HepG2 (cell line): ENCODE measurements at regions not wholly inside any gene's neighbourhood (a gene's known extent, or its start where the extent isn't known, plus 50 kb on each side); places are given as distances from the start of the nearest gene placed in this dataset.

ENCODE experiments used
- ATAC-seq: fragments of 200-7000 bp; cut with Tn5 transposase; 3 replicates; pipeline ENCODE4 v1.9.1; 2020; ENCODE audit warnings: mild to moderate bottlenecking, moderate library complexity
- BruUV-seq: library from RNA; stranded (reverse); fragments of 400-500 nt; replicated peaks from 2 replicates; lab custom pipeline; 2021; lab: Mats Ljungman, UMichigan
- CTCF ChIA-PET: fragments of 300-600 bp; formaldehyde crosslinking; extraction: SDS; loops from one replicate; lab custom pipeline; 2021; ENCODE audit warnings: low total read pairs, inconsistent platforms, low intra/inter-chr PET ratio; lab: Yijun Ruan, JAX
- POLR2A ChIA-PET: fragments of 350-600 bp; sonication (Branson Sonifier 250); formaldehyde crosslinking; loops from one replicate; lab custom pipeline; 2020; ENCODE audit warnings: antibody characterized with exemption, inconsistent platforms; lab: Yijun Ruan, JAX
- DNase-seq: peaks from one replicate; pipeline ENCODE4 v3.0.0-alpha.2; 2015; ENCODE audit warnings: low spot score
- FAIRE-seq: peaks from 3 replicates; lab custom pipeline; 2011; peaks lifted over from hg19 to GRCh38; lab: Jason Lieb, UNC
- H2AFZ ChIP-seq: one replicate; pipeline ENCODE4 v1.6.1; 2011; ENCODE audit warnings: low read length, inconsistent platforms
- H3K27ac ChIP-seq: fragments of 300-600 bp; 3 replicates; pipeline ENCODE4 v1.8.0; 2011; ENCODE audit warnings: mixed run types, mild to moderate bottlenecking, mixed read lengths, low read length, inconsistent platforms; ENCODE audit not compliant: insufficient read depth; ENCODE audit errors: extremely low read length
- H3K27me3 ChIP-seq, 2 experiments: fragments of 200-600 bp in 1 of 2; 2 replicates in 1 of 2; 3 replicates in 1 of 2; pipeline versions ENCODE4 v1.6.0 to v1.8.0; 2011; ENCODE audit warnings: low read length in 2 of 2, mild to moderate bottlenecking in 2 of 2, moderate library complexity in 2 of 2, inconsistent platforms in 1 of 2; ENCODE audit not compliant: insufficient read depth in 2 of 2, control insufficient read depth in 1 of 2
- H3K36me3 ChIP-seq, 2 experiments: fragments of 200-600 bp in 1 of 2; replicated peaks in 1 of 2; 2 replicates in 1 of 2; 3 replicates in 1 of 2; pipeline versions ENCODE4 v1.5.1 to v1.8.0; 2011; ENCODE audit warnings: low read length in 2 of 2, inconsistent platforms in 1 of 2; ENCODE audit not compliant: insufficient read depth in 2 of 2, control insufficient read depth in 1 of 2
- H3K4me1 ChIP-seq: 2 replicates; pipeline ENCODE4 v1.5.1; 2012; ENCODE audit warnings: low read length, inconsistent platforms; ENCODE audit not compliant: insufficient read depth
- H3K4me2 ChIP-seq: 2 replicates; pipeline ENCODE4 v1.6.0; 2011; ENCODE audit warnings: low read depth, low read length, inconsistent platforms
- H3K4me3 ChIP-seq, 3 experiments: fragments of 200-600 bp in 1 of 3; sonication (generic), shearing (Covaris generic) in 1 of 3; replicated peaks in 1 of 3; 2 replicates each; pipeline ENCODE4 v1.5.1; 2011 to 2016; ENCODE audit warnings: low read length in 3 of 3, inconsistent platforms in 2 of 3, low read depth in 2 of 3, mild to moderate bottlenecking in 2 of 3, control low read depth in 1 of 3, mixed read lengths in 1 of 3; ENCODE audit not compliant: insufficient read depth in 1 of 3
- H3K79me2 ChIP-seq: one replicate; pipeline ENCODE4 v1.6.1; 2011; ENCODE audit warnings: low read length, inconsistent platforms; ENCODE audit not compliant: insufficient read depth
- H3K9ac ChIP-seq: 2 replicates; pipeline ENCODE4 v1.6.0; 2011; ENCODE audit warnings: mild to moderate bottlenecking, low read depth, low read length, inconsistent platforms; ENCODE audit not compliant: insufficient read depth
- H3K9me3 ChIP-seq: 2 replicates; pipeline ENCODE4 v1.5.1; 2012; ENCODE audit warnings: mild to moderate bottlenecking, low read length
- H4K20me1 ChIP-seq: 2 replicates; pipeline ENCODE4 v1.6.0; 2011; ENCODE audit warnings: inconsistent platforms, mild to moderate bottlenecking, low read length, moderate library complexity; ENCODE audit not compliant: insufficient read depth
- ELF4 ChIP-seq: sonication (generic); formaldehyde crosslinking; IDR thresholded peaks from 2 replicates; pipeline ENCODE4 v1.5.0; 2020; ENCODE audit warnings: missing genetic modification reagents, mild to moderate bottlenecking, moderate library complexity, borderline replicate concordance
- FOSL2 ChIP-seq: sonication (generic); formaldehyde crosslinking; IDR thresholded peaks from 2 replicates; pipeline ENCODE4 v1.4.0; 2020; ENCODE audit warnings: missing genetic modification reagents
- FOXC1 ChIP-seq: sonication (generic); formaldehyde crosslinking; IDR thresholded peaks from 2 replicates; pipeline ENCODE4 v1.8.0; 2022; ENCODE audit warnings: mild to moderate bottlenecking, missing genetic modification reagents, borderline replicate concordance
- KLF15 ChIP-seq: sonication (generic); formaldehyde crosslinking; IDR thresholded peaks from 2 replicates; pipeline ENCODE4 v1.8.1; 2023; ENCODE audit warnings: borderline replicate concordance, mild to moderate bottlenecking, inconsistent platforms, missing genetic modification reagents, mixed read lengths
- MAFK ChIP-seq, 2 experiments: IDR thresholded peaks in 1 of 2; conservative IDR thresholded peaks in 1 of 2; 2 replicates each; pipeline ENCODE4 v1.6.1; 2011; ENCODE audit warnings: improper control_type of control experiment in 2 of 2, low read length in 2 of 2
- ZNF503 ChIP-seq: sonication (generic); formaldehyde crosslinking; IDR thresholded peaks from 2 replicates; pipeline ENCODE4 v1.4.0; 2020; ENCODE audit warnings: missing genetic modification reagents
- ZNF552 ChIP-seq: sonication (generic); formaldehyde crosslinking; IDR thresholded peaks from 2 replicates; pipeline ENCODE4 v1.9.0; 2022; ENCODE audit warnings: missing genetic modification reagents, mild to moderate bottlenecking, borderline replicate concordance
- ZNF605 ChIP-seq: sonication (generic); formaldehyde crosslinking; IDR thresholded peaks from 2 replicates; pipeline ENCODE4 v1.8.0; 2022; ENCODE audit warnings: mild to moderate bottlenecking, missing genetic modification reagents
- ZNF720 ChIP-seq: sonication (generic); formaldehyde crosslinking; IDR thresholded peaks from 2 replicates; pipeline ENCODE4 v1.4.0; 2020; ENCODE audit warnings: missing genetic modification reagents
- ZSCAN12 ChIP-seq: sonication (generic); formaldehyde crosslinking; IDR thresholded peaks from 2 replicates; pipeline ENCODE4 v1.9.0; 2021; ENCODE audit warnings: mild to moderate bottlenecking, missing genetic modification reagents
- WGBS: methylation state at CpG from one replicate; pipeline ENCODE4 v1.1.6; 2017; ENCODE audit warnings: low lambda C conversion rate; 5-methylcytosine and 5-hydroxymethylcytosine counted together
- in situ Hi-C: cut with HindIII; loops from 2 replicates; pipeline ENCODE4 v1.10.0; 2017; ENCODE audit warnings: low pct_unique_long_range_greater_than_20kb; ENCODE audit not compliant: extremely low pct_ligation_motif_present
- intact Hi-C: fragments of 100-400 bp; cut with micrococcal nuclease; formaldehyde crosslinking; loops from one replicate; pipeline ENCODE4 v1.10.0; 2022; ENCODE audit not compliant: unreplicated experiment

- FAIRE-seq, result no peak
- ATAC-seq, result no peak
- intact Hi-C loops, result no loop called here
- Histone ChIP-seq H3K4me1 (peaks cover 10% of the 10 kb centered on the region), H3K4me3 (no peak overlapping the region), H3K36me3 (no peaks in the 10 kb centered on the region), H3K9me3 (no peaks in the 10 kb centered on the region), H4K20me1 (no peaks in the 10 kb centered on the region), H3K27ac (no peak overlapping the region), H2AFZ (no peak overlapping the region), H3K79me2 (no peaks in the 10 kb centered on the region)
- no peak for DNase-seq
- ChIA-PET CTCF (no interaction called here), POLR2A (no interaction called here)
- in situ Hi-C loops, result no loop called here
- BruUV-seq, result no TSS peak
- 71% methylated on average over 12 of the region's 12 CpGs for WGBS
- no peak for TF ChIP-seq ZNF605 (CRISPR knock-in tag)
- TF ChIP-seq KLF15 (CRISPR knock-in tag), result no peak
- TF ChIP-seq ZNF552, result no peak
- TF ChIP-seq ZSCAN12 (CRISPR knock-in tag), result no peak
- no peak for TF ChIP-seq ZNF503 (CRISPR knock-in tag)
- TF ChIP-seq FOXC1, result no peak
- TF ChIP-seq, all 625 proteins: peak for 0
- no peak overlapping the region for H3K9ac ChIP-seq
- no peak overlapping the region for H3K4me2 ChIP-seq
- H3K27me3 ChIP-seq, result peaks cover 0 to 2% of the 10 kb centered on the region in 2 experiments; a peak in 2 of 5 replicates
Observed at GRCh38 chr3:193795062-193795690, 202.2 kb downstream of the OPA1 start.

DNA sequence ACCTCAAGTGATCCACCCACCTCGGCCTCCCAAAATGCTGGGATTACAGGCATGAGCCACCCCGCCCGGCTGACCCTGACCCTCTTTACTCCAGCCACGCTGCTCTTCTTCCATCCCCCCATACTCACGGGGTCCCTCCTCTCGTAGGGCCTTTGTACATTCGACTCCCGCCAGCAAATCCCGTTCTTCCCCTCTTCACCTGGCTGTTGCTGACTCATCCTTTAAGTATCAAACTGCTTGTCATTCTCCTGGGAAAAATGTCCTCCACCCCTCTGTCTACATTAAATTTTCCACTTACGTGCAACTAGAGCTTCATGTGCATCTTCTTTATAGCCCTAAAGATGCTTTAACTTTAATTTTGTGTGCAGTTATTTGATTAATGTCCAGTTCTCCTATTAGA is 203.1 kb downstream of the OPA1 start:
- no peak for ATAC-seq
- no peak for DNase-seq
- Histone ChIP-seq H3K36me3 (no peaks in the 10 kb centered on the region), H3K4me1 (peaks cover 10% of the 10 kb centered on the region), H3K79me2 (no peaks in the 10 kb centered on the region), H3K27ac (no peak overlapping the region), H3K4me2 (no peak overlapping the region), H4K20me1 (no peaks in the 10 kb centered on the region), H3K27me3 (peaks cover 2 to 8% of the 10 kb centered on the region in 2 experiments; a peak in 3 of 5 replicates), H3K4me3 (no peak overlapping the region), H2AFZ (no peak overlapping the region), H3K9ac (no peak overlapping the region), H3K9me3 (no peaks in the 10 kb centered on the region)
- no TSS peak for BruUV-seq
- in situ Hi-C loops (no loop called here), intact Hi-C loops (no loop called here)
- ChIA-PET POLR2A (no interaction called here), CTCF (no interaction called here)
- no peak for FAIRE-seq
- TF ChIP-seq ELF4 (no peak), ZNF720 (no peak), FOSL2 (CRISPR knock-in tag) (peak; percentile 26; the same call in 1 of the 2 replicates), MAFK (conservative IDR thresholded peaks at IDR 0.05 in 1 of 2, IDR thresholded peaks at IDR 0.05 in 1 of 2; ENCODE audit: low read length in 2 of 2) (peak; percentile 32 to 44; a peak in 3 of 4 replicates)
- WGBS, result 20% methylated on average over 10 of the region's 10 CpGs
